ENCODE measurements at regions not wholly inside any gene's neighbourhood (a gene's known extent, or its start where the extent isn't known, plus 50 kb on each side); places are given as distances from the start of the nearest gene placed in this dataset.
A peak's percentile ranks its signal among the peaks of the same experiment; 100 is the strongest.

- DNase-seq (ENCODE audit: low read depth in 4 of 4, low spot score in 3 of 4): no peak
Measured at GRCh38 chr10:46227571-46227935, 59.2 kb upstream of the ANTXRL start.

DNA sequence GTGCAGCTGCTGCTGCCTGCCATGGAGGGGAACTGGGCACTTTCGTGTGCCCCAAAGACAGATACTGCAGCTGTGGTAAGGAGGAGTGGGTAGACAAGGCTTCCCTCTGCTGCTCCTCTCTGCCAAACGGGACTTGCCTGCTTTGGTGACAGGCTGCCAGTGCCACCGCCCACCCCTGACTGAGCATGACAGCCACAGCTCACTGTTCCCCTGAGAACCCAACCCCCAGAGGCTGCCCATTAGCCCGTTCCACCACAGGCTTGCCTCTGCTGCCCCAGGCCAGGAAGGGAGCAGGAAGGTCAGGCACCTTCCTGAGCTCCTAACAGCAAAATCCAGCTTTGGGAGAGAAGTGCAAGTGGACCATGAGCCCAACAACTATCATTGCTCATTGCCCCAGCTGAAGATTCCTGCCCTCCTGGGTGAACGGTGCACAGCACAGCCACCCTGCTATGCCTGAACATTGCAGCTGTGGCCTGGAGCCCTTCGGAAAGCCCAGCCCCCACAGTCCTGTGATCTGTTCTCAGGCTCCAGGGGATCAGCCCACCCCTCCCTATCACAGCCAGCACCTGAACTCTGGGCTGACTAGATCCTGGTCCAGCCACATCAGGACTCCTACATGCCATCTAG lies 58.7 kb upstream of the ANTXRL start:
- DNase-seq (ENCODE audit: low read depth in 4 of 4, low spot score in 3 of 4): no peak

- DNase-seq (ENCODE audit: low read depth in 4 of 4, low spot score in 3 of 4): peak; percentile 22 to 32 (median 26)
Measured at GRCh38 chr10:46228563-46229071, 58.2 kb upstream of the ANTXRL start.

- DNase-seq (ENCODE audit: low read depth in 4 of 4, low spot score in 3 of 4): no peak
Measured at GRCh38 chr10:46229144-46229563, 57.6 kb upstream of the ANTXRL start.

DNA sequence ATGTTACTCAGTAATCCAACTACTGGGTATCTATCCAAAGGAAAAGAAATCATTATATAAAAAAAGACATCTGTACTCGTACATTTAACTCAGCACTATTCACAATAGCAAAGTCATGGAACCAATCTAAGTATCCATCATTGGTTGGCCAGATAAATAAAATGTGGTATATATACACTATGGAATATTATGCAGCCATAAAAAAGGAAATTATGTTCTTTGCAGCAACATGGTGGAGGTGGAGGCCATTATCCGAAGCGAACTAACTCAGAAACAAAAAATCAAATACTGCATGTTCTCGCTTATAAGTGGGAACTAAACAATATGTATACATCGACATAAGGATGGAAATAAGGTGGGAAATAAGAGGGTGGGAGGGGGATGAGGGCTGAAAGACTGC lies 56.2 kb upstream of the ANTXRL start:
- DNase-seq (ENCODE audit: low read depth in 4 of 4, low spot score in 3 of 4): no peak

GRCh38 chr10:46231087-46231486 lies 55.7 kb upstream of the ANTXRL start:
- no peak for DNase-seq (ENCODE audit: low read depth in 4 of 4, low spot score in 3 of 4)

- DNase-seq (ENCODE audit: low read depth in 4 of 4, low spot score in 3 of 4): no peak
Measured at GRCh38 chr10:46232084-46232483, 54.7 kb upstream of the ANTXRL start.

- no peak for DNase-seq (ENCODE audit: low read depth in 4 of 4, low spot score in 3 of 4)
Measured at GRCh38 chr10:46232666-46233065, 54.1 kb upstream of the ANTXRL start.

DNA sequence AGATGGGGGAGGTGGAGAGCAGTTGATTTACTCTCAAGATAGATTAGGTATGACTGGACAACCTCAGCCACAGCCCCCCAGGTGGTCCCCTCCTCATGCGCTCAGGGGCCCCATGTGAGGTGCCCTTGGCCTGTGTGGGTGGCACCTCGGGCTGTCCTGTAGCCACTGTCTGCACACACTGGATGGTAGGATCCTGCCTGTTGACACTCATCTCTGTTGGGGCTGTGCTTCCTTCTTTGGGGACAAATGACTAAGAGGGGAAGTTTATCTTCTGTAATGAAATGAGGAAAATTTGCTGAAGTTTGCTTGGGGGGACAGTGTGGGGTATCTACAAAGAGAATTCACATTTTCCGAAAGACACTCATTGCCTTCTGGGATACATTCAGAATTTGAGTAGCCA lies 53.6 kb upstream of the ANTXRL start:
- no peak for DNase-seq (ENCODE audit: low read depth in 4 of 4, low spot score in 3 of 4)

- DNase-seq (ENCODE audit: low read depth in 4 of 4, low spot score in 3 of 4): no peak
Measured at GRCh38 chr10:46234026-46234425, 52.8 kb upstream of the ANTXRL start.

- no peak for DNase-seq (ENCODE audit: low read depth in 4 of 4, low spot score in 3 of 4)
Measured at GRCh38 chr10:46234431-46235060, 52.3 kb upstream of the ANTXRL start.

GRCh38 chr10:46235705-46236545 lies 50.9 kb upstream of the ANTXRL start:
- DNase-seq (ENCODE audit: low read depth in 4 of 4, low spot score in 3 of 4): no peak

- no peak for DNase-seq (ENCODE audit: low read depth in 4 of 4, low spot score in 3 of 4)
Measured at GRCh38 chr10:46236546-46236887, 50.3 kb upstream of the ANTXRL start.

DNA sequence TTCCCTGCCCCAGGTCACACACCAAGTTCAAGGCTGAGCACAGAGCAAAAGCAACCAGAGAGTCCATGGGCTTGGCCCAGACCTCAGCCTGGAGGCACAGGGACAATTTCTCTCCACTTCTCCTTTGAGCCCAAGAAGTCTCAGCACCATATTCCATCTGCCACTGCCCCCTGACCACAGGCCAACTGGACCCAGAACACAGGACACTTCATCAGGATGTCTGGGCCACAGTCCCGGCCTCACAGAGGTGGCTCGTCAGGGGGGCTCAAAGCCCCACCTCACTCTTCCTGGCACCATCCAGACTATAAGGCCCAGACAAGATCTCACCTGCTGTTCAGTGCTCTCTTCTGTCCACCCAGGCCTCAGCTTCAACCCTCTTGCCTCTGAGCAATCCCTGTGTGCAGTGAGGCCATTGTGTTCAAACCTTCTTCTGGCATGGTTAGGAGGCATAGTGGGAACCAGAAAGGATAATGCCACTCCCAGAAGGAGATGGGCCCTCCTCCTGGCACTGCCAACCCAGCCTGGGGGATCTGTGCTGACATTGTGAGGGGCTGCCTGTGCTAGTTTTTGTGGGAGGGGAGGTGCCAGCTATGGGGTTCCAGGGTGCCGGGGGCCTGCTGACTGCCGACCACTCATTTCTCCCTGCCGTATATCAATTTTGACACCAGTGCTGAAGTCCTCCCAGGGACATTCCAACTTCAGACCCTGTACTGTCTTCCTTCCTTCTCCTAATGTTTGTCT lies 49.7 kb upstream of the ANTXRL start:
- no peak for DNase-seq (ENCODE audit: low read depth in 4 of 4, low spot score in 3 of 4)
